Osteoblast (primary cell): ENCODE measurements at regions not wholly inside any gene's neighbourhood (a gene's known extent, or its start where the extent isn't known, plus 50 kb on each side); places are given as distances from the start of the nearest gene placed in this dataset.

Experiments used
- DNase-seq: peaks from one replicate; pipeline ENCODE4 v3.0.0; 2011; ENCODE audit warnings: low spot score, mixed read lengths; ENCODE audit not compliant: insufficient read length; ENCODE audit errors: missing footprints
- H2AFZ ChIP-seq: 2 replicates; pipeline ENCODE4 v1.6.0; 2011; ENCODE audit warnings: mild to moderate bottlenecking, low read length
- H3K27ac ChIP-seq: 2 replicates; pipeline ENCODE4 v1.5.1; 2011; ENCODE audit warnings: mild to moderate bottlenecking, low read depth, low read length, moderate library complexity
- H3K27me3 ChIP-seq: 2 replicates; pipeline ENCODE4 v1.6.0; 2012; ENCODE audit warnings: mild to moderate bottlenecking, control low read depth, inconsistent platforms, low read length, moderate library complexity; ENCODE audit not compliant: insufficient read depth
- H3K36me3 ChIP-seq: 2 replicates; pipeline ENCODE4 v1.5.1; 2011; ENCODE audit warnings: mild to moderate bottlenecking, low read length, control low read depth, moderate library complexity; ENCODE audit not compliant: insufficient read depth
- H3K4me1 ChIP-seq: 2 replicates; pipeline ENCODE4 v1.5.1; 2011; ENCODE audit warnings: mild to moderate bottlenecking, low read length, control low read depth, moderate library complexity; ENCODE audit not compliant: insufficient read depth
- H3K4me2 ChIP-seq: 2 replicates; pipeline ENCODE4 v1.6.0; 2011; ENCODE audit warnings: mild to moderate bottlenecking, low read length; ENCODE audit not compliant: insufficient read depth
- H3K4me3 ChIP-seq: fragments of 200-600 bp; sonication (generic); 3 replicates; pipeline ENCODE4 v1.5.1; 2012; ENCODE audit warnings: mild to moderate bottlenecking, low read length, inconsistent platforms; ENCODE audit not compliant: insufficient read depth
- H3K79me2 ChIP-seq: 2 replicates; pipeline ENCODE4 v1.6.0; 2012; ENCODE audit warnings: mild to moderate bottlenecking, low read length, control low read depth, inconsistent platforms; ENCODE audit not compliant: insufficient read depth
- H3K9me3 ChIP-seq: 2 replicates; pipeline ENCODE4 v1.5.1; 2011; ENCODE audit warnings: low read depth, low read length, control low read depth
- H4K20me1 ChIP-seq: 2 replicates; pipeline ENCODE4 v1.6.0; 2012; ENCODE audit warnings: mild to moderate bottlenecking, low read length, control low read depth; ENCODE audit not compliant: insufficient read depth
- TF ChIP-seq, protein P1 (sequence below): IDR thresholded peaks from 2 replicates; pipeline ENCODE4 v1.5.1; 2011; ENCODE audit warnings: mild to moderate bottlenecking, low read depth, low read length, moderate library complexity; ENCODE audit errors: extremely low read depth

GRCh38 chr20:50304923-50305635 is 114.4 kb downstream of the CEBPB start:
- TF ChIP-seq, protein P1, sequence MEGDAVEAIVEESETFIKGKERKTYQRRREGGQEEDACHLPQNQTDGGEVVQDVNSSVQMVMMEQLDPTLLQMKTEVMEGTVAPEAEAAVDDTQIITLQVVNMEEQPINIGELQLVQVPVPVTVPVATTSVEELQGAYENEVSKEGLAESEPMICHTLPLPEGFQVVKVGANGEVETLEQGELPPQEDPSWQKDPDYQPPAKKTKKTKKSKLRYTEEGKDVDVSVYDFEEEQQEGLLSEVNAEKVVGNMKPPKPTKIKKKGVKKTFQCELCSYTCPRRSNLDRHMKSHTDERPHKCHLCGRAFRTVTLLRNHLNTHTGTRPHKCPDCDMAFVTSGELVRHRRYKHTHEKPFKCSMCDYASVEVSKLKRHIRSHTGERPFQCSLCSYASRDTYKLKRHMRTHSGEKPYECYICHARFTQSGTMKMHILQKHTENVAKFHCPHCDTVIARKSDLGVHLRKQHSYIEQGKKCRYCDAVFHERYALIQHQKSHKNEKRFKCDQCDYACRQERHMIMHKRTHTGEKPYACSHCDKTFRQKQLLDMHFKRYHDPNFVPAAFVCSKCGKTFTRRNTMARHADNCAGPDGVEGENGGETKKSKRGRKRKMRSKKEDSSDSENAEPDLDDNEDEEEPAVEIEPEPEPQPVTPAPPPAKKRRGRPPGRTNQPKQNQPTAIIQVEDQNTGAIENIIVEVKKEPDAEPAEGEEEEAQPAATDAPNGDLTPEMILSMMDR = no peak
- Histone ChIP-seq H3K4me1 (peaks cover 68% of the 10 kb centered on the region), H3K27me3 (no peaks in the 10 kb centered on the region), H4K20me1 (no peaks in the 10 kb centered on the region), H3K4me3 (no peak overlapping the region), H3K79me2 (no peaks in the 10 kb centered on the region), H3K4me2 (peak overlapping the region; percentile 39), H3K27ac (peak overlapping the region; percentile 100), H2AFZ (peak overlapping the region; percentile 1), H3K36me3 (no peaks in the 10 kb centered on the region), H3K9me3 (no peaks in the 10 kb centered on the region)
- DNase-seq = peak; percentile 97

DNA sequence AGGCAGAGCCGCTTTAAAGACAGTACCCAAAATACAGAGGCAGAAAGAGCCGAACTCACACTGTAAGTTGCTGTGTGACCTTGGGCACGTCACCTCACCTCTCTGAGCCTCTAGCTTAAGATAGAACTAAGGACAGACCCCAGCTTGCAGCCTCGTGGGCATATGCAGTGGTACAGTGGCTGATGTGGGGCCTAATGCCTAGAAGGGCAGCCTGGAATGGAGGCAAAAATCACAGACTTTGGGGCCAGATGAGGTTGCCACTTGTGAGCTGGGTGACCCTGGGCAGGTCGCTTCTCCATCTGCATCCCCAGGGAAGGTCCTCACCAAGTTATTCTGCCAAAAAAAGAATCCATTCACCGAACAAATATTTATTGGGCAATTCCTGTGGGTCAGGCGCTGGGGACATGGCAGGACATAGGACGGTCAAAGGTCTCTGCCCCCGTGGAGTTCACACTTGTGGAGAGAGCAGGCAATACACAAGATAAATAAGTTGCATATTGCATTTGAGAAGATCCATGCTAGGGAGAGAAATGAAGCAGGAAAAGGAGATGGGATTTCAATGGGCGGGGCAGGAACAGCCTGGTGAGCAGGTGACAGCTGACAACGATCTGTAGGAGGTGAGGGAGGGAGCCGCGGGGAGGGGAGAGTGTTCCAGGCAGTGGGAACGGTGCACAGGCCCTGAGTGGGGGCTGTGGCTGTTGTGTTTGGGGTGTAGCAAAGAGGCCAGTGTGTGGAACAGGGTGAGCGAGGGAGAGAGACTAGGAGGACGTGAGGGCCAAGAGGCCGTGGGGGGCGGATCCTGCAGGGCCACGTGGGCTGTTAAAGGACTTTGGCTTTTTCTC is 115.2 kb downstream of the CEBPB start:
- H3K4me1 ChIP-seq = peaks cover 68% of the 10 kb centered on the region
- H3K9me3 ChIP-seq = no peaks in the 10 kb centered on the region
- H3K4me2 ChIP-seq = peak overlapping the region; percentile 9
- peak overlapping the region; percentile 1 for H2AFZ ChIP-seq
- peak overlapping the region; percentile 13 for H3K4me3 ChIP-seq
- H3K27ac ChIP-seq = peak overlapping the region; percentile 100
- H4K20me1 ChIP-seq = no peaks in the 10 kb centered on the region
- H3K36me3 ChIP-seq = no peaks in the 10 kb centered on the region
- no peak for DNase-seq
- no peaks in the 10 kb centered on the region for H3K27me3 ChIP-seq
- H3K79me2 ChIP-seq = no peaks in the 10 kb centered on the region
- TF ChIP-seq, protein P1 = no peak

GRCh38 chr20:50306478-50307423 is 116.1 kb downstream of the CEBPB start:
- Histone ChIP-seq H3K27me3 (no peaks in the 10 kb centered on the region), H3K36me3 (no peaks in the 10 kb centered on the region), H3K4me3 (no peak overlapping the region), H3K4me2 (no peak overlapping the region), H4K20me1 (no peaks in the 10 kb centered on the region), H2AFZ (peak overlapping the region; percentile 10), H3K79me2 (no peaks in the 10 kb centered on the region), H3K27ac (peak overlapping the region; percentile 100), H3K4me1 (peaks cover 65% of the 10 kb centered on the region), H3K9me3 (no peaks in the 10 kb centered on the region)
- no peak for DNase-seq
- TF ChIP-seq, protein P1 = no peak
